Stimulated activated CD4-positive, alpha-beta T cell treated with anti-CD3 and anti-CD28 coated beads, Interleukin-1b, Interleukin-23, amount 100 ng/mL, for 1 hour (primary cell): ENCODE measurements at regions not wholly inside any gene's neighbourhood (a gene's known extent, or its start where the extent isn't known, plus 50 kb on each side); places are given as distances from the start of the nearest gene placed in this dataset.
"Not testable (repeated sequence)": the region's sequence is repeated elsewhere in the genome, so short reads cannot be mapped to it uniquely, and the experiment has no call there.

Source experiments
- DNase-seq, 2 donors: peaks; one replicate each; pipeline ENCODE4 v3.0.0-alpha.2; 2020; ENCODE audit warnings: low read depth in 2 of 2

GRCh38 chr5:131005963-131006684 is 158.9 kb downstream of the HINT1 start:
- DNase-seq: no peak

GRCh38 chr5:131001507-131001906 is 163.5 kb downstream of the HINT1 start:
- no peak for DNase-seq

- no peak for DNase-seq
Measured at GRCh38 chr5:131000289-131000688, 164.8 kb downstream of the HINT1 start.

DNA sequence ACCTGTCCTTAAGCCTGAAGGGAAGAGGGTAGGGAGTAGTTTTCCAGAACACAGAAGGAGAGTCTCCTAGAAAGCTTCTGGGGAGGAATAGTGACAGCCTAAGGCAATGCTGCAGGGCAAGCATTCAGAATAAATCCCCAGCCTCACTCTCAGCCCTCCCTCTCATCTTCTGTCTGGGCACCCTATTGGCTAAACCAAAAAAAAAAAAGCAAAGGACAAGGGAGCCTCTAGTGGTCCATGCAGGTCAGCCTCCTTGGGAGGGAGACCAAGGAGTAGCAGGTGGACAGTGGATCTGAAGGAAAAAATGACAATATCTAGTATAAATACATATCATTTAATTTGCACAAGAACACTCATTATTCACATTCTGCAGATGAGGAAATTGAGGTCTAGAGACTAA is 168.3 kb downstream of the HINT1 start:
- DNase-seq: not testable (repeated sequence)

DNA sequence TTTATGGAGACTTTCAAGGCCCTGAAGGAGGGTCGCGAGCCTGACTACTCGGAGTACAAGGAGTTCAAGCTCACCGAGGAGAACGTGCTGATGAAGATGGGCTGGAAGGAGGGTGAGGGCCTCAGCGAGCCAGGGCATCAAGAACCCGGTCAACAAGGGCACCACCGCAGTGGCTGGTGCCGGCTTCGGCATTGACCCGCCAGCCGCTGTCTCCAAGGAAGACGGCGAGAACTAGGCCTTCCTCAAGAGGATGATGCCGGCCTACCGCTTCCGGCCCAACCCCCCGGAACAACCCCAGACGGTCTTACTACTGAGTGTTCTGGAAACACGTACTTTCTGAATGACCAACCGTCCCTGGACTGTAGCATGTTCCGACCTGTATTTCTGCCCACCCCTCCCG is 169.2 kb downstream of the HINT1 start:
- DNase-seq: no peak

DNA sequence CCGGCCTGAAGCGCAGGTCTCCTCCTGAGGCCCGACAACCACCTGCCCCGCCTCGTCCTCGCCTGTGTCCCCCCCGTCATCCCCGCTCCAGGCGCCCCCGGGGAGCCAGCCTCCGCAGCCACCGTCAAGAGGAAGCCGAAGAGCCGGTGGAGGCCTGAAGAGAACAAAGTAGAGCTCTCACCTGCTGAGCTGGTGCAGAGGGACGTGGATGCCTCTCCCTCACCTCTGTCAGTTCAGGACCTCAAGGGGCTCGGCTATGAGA is 169.9 kb downstream of the HINT1 start:
- DNase-seq: no peak

DNA sequence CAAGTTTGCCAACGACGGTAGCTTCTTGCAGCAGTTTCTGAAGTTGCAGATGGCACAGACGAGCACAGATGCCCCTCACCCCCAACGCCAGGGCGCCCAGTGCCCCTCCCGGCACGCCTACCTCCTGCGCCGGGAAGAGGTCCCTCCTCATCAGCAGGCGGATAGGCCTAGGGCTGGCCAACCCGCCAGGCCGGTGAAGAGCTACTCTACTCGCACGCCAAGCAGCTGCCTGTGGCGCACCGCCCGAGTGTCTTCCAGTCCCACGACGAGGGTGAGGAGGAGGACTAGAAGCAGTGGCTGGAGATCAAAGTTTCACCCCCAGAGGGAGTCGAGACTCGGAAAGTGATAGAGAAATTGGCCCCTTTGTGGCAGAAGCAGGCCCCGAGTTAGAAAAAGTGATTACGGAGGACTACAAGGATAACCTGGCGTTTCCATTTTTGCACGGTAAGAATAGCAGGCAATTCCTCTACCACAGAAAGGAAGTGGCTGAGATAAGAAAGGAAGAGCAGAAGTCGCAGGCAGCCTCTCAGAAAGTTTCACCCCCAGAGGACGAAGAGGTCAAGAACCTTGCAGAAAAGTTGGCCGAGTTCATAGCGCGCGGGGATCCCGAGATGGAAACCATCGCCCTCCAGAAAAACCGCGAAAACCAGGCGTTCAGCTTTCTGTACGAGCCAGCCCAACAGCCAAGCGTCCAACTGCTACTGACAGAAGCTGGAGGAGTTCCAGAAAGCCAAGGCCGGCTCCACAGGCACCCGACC is 170.4 kb downstream of the HINT1 start:
- no peak for DNase-seq

DNA sequence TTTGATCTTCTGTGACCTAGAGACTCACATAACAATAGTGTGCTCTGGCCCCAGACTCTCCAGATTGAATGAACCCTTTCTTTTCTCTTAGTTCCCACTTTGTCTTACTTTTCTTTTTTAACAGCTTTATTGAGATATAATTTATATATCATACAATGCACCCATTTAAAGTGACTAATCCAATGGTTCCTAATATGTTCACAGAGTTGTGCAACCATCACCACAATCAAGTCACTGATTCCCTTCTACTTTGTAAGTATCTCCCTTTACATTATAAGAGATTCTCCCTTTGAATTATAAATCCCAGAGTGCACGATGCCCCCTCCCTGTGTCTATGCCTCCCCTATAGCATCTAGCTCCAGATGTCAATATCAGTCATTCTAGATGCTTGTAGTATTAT is 172.4 kb downstream of the HINT1 start:
- no peak for DNase-seq

DNA sequence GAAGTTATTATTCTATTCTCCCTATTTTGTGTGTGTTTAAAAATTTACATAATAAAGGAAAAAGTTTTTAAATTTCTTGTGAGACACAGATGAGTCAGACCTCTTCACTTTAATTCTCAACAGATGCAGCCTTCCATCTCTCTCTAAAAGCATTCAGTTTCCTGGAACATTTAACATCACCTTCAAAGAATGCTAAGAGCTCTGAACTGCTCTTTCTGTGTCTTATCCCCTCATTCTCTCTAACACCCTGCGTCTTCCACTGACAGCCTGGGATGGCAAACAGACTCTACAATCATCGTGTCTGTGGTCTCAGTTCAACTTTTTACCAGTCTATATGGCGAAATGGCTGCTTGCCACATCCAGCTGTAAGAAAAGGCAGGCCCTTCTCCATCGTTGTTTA is 173.0 kb downstream of the HINT1 start:
- DNase-seq: no peak

DNA sequence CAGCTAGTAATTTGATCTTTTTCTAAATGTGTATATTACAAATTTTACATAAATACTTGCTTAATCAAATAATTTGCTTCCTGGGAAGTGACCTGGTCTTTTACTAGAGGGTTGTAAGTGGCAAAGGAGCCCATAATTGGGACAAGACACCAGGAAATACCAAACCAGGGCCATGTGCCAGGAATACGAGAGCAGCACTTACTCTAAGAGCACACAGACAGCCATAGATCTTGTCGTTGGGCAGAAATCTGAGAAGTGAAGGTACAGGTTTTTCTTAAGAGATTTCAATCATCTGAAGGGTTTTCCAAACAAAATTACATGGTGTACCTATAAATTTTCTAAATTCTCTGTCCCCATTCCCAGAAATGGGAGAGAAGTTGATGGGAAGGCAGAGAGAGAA is 179.3 kb downstream of the HINT1 start:
- no peak for DNase-seq

- DNase-seq: no peak
Measured at GRCh38 chr5:130981663-130982062, 183.4 kb downstream of the HINT1 start.

DNA sequence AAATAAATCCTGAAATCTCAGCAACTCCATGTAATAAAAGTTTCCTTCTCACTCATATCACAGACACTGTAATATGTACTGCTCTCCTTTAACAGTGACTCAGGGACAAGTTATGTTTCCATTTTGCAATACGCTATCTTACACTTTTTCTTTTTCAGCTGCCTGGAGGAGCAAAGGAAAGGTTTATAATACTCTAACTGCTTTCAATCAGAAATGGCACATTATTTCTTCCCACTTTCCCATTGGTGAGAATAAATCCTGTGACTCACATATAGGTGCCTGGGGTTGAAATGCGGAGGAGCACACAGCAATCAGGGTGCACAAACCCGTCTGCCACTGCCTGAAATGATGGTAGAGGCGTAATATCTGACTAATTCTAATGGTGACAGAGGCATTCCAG is 186.6 kb downstream of the HINT1 start:
- DNase-seq: no peak

- no peak for DNase-seq
Measured at GRCh38 chr5:130976493-130976892, 188.6 kb downstream of the HINT1 start.

DNA sequence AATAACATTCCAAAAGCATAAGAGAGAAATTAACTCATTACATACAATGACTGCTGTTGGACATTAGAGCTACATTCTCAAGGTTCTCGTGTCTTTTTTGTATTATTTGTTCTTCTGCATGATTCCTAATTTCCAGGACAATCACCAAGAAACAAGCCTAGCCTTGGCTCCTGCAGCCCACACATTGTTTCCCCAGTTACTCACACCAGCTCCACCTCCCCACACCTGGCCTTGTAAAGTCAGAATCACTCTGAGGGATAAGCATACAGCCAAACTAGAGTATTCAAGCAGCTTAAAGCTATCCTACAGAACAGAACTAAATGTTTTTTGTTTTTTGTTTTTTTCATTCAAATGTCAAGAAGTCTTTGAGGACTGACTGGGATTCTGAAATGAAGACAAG is 189.2 kb downstream of the HINT1 start:
- DNase-seq: no peak

DNA sequence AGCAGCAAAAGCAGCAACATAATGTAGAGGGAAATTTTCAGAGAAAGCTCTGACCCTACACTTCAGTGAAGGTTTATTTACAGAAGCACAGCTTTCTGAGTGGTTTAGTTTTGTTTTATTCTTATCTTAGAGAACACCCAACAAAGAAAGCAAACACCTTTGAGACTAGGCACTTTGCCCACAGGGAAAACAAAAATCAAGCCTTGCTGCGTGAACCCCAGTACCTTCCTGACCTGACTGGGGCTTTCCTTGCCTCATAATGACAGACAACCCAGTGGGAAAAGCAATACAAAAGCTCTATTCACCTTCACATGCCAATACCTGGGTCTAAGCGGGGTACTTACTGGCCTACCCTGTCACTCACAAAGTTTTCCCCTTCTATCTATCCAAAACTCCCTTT is 189.8 kb downstream of the HINT1 start:
- DNase-seq: no peak

GRCh38 chr5:130974021-130974683 is 190.9 kb downstream of the HINT1 start:
- DNase-seq: no peak

DNA sequence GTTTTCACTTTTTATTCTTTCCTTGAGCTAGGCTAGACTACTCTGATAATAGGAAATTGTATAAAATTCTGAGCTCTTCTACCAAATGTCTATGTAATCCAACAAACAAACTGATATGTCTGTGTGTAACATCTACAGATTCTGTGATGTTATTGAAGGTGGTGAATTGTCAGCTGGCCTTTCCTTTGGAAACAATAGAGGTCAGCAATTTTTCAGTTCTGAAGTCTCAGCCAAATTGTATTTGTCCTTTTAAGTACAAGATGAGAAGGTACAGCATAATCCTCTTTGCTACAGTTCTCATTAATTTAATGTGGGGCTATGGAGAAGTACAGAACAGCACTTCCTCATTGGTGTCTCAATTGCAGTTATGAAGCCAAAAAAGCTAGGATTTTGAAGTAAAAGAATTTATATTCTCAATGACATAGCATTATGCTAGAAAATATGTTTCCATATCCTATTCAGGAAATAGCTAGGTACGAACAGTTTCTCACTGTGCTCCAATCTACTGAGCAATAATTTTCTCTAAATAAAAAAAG is 198.0 kb downstream of the HINT1 start:
- no peak for DNase-seq

DNA sequence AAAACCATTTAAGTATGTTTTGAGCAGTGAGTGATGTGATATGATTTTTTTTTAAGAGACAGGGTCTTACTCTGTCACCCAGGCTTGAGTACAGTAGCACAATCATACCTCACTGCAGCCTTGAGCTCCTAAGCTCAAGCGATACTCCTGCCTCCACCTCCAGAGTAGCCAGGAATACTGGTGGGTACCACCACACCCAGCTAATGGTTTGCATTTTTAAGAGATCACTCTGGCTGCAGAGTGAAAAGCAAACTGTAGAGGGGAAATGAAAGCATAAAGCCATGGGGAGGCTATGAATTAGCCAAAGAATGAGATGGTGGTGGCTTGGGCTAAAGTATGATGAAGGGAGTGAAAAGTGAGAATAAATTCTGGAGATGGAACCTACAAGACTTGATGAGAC is 199.1 kb downstream of the HINT1 start:
- no peak for DNase-seq

GRCh38 chr5:130965360-130965759 is 199.7 kb downstream of the HINT1 start:
- no peak for DNase-seq

DNA sequence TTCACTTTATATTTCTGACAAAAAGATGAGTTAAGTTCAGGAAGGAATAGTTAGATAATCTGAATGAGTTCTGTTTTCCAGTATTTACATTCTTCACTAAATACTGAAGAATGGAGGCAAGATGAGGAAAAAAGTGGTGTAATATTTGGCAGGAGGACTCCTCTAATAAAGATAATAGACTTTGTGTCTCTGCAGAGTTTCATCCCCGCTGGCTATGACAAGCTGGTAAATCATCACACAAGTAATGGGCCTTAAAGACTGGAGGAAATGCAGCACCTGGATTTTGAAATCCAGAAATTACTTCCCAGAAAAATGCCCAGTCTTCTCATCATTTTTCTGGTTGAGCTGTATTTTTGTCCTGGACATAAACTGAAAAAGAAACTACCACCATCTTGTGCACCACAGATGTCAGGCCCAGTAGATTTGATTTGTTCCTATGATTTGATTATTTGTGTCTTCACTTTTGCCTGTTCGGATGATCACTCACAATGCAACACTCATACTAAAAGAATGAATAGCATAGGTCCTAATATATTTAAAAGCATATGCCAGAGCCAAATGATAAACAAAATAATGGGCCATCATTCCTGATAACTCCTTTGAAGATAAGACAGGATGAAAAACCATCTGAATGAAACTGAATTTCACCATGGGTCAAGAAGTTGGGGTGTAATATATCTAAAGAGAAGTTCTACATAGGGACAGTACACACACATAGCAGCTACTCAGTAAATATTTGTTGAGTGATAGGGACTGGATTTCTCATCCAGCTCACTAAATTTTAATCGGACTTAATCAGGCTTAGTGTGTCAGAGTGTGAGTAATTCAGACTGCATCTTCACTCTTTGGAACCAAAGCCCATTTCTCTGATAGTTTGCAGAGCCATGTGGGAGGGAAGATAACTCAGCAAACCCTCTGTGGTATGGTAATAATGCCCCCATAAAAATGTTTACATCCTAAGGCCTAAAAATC is 200.5 kb downstream of the HINT1 start:
- DNase-seq: no peak

DNA sequence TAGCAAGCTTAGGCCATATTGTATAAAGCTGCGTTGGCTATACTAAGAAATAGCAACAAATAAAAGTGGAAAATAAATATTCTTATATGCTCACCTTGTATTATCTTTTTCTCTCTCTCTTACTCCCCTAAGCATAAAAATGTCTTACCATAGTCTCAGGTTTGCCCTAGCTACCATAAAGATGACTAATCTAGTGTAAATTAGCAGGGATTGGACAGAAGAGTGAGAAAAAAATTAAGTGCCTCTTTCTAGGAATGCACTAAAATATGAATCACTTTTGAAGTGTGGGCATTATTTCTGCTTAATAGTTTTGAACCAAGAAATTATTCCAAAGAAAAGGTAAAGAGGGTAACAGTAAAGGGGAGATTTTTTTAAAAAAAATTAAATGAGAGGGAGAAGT is 201.3 kb downstream of the HINT1 start:
- no peak for DNase-seq

GRCh38 chr5:130957151-130957550 is 207.9 kb downstream of the HINT1 start:
- DNase-seq: no peak
